ENCODE measurements at regions not wholly inside any gene's neighbourhood (a gene's known extent, or its start where the extent isn't known, plus 50 kb on each side); places are given as distances from the start of the nearest gene placed in this dataset.
"Not testable (repeated sequence)": the region's sequence is repeated elsewhere in the genome, so short reads cannot be mapped to it uniquely, and the experiment has no call there.

DNA sequence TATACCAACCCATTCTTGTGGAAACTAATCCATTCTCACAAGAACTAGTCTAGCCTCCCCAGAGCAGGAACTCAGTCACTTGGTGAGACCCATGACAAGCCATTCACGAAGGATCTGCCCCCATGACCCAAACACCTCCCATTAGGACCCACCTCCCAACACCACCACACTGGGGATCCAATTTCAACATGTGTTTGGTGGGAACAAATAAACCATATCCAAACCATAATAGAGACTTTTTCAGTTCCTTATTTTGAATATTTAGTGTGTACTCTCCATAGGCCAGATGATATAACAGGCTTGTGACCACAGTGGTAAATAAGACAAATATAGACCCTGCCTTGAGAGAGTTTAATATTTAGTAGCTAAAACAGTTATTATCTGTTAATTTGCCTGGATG lies 227.5 kb upstream of the SERP2 start:
- Histone ChIP-seq H3K4me1 (peaks cover 14 to 37% of the 10 kb centered on the region in 2 donors), H3K27me3 (no peaks in the 10 kb centered on the region), H3K9me3 (no peaks in the 10 kb centered on the region), H3K36me3 (no peaks in the 10 kb centered on the region), H3K4me3 (no peak overlapping the region), H3K27ac (no peak overlapping the region)
- ATAC-seq (no peak), DNase-seq (no peak)
- intact Hi-C loops (cut with DNase I; ENCODE audit: low total_unique reads): loop anchor here (10.0 kb wide), 1 partner anchor 1189 kb away; no protein-coding TSS in a partner anchor
- TF ChIP-seq CTCF (IDR thresholded peaks at IDR 0.05 in 4 of 5, conservative IDR thresholded peaks at IDR 0.05 in 1 of 5) (no peak), POLR2A (IDR thresholded peaks at IDR 0.05) (no peak)
- in situ Hi-C loops (cut with MboI; ENCODE audit: low sequenced_read_pairs in 4 of 4): no loop called here

DNA sequence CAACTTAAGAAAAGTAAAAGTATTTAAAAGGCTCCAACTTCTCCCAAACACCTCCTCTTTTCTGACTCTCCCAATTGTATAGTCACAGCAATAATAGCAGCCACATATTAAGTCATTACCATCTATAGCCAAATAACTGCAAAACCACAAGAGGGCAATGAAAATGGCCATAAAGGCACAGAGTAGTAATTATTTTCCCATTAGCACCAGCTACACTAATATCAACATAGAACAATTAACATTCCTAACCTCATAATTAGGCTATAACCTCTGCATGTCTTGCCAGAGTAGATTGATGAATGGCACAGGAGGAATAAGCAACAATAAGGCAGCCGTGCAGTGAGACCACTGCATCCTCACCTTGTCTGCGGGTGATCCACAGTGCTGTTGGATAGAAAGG lies 226.4 kb upstream of the SERP2 start:
- H3K9me3 ChIP-seq: no peaks in the 10 kb centered on the region
- intact Hi-C loops (cut with DNase I; ENCODE audit: low total_unique reads) (loop anchor here (10.0 kb wide), 1 partner anchor 1188 kb away; no protein-coding TSS in a partner anchor), in situ Hi-C loops (cut with MboI; ENCODE audit: low sequenced_read_pairs in 4 of 4) (no loop called here)
- H3K4me3 ChIP-seq: no peak overlapping the region
- H3K27ac ChIP-seq: no peak overlapping the region
- no peak for DNase-seq
- no peaks in the 10 kb centered on the region for H3K27me3 ChIP-seq
- H3K36me3 ChIP-seq: no peaks in the 10 kb centered on the region
- TF ChIP-seq CTCF (IDR thresholded peaks at IDR 0.05 in 4 of 5, conservative IDR thresholded peaks at IDR 0.05 in 1 of 5): no peak
- TF ChIP-seq POLR2A (IDR thresholded peaks at IDR 0.05): no peak
- H3K4me1 ChIP-seq: peaks cover 19 to 43% of the 10 kb centered on the region in 2 donors
- no peak for ATAC-seq

DNA sequence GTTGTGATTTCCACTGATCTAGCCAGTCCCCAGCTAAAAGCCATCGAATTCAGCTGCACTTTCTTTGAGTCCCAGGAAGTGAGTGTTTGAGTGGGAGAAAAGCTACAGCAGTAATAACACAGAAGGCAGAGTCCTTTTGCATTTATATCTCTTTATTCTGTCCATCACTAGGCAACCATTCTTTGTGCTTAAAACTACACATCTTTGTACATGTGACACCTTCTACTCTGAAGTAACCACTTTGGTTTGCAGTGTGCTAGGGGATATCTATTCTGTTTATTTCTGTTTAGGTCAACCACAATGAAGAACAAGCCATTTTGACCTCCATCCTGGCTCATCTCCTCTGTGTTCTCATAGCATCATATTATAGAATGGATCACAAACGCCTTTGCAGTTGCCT lies 226.0 kb upstream of the SERP2 start:
- H3K4me1 ChIP-seq: peaks cover 19 to 43% of the 10 kb centered on the region in 2 donors
- intact Hi-C loops (cut with DNase I; ENCODE audit: low total_unique reads) (loop anchor here (10.0 kb wide), 1 partner anchor 1187 kb away; no protein-coding TSS in a partner anchor), in situ Hi-C loops (cut with MboI; ENCODE audit: low sequenced_read_pairs in 4 of 4) (no loop called here)
- no peak for DNase-seq
- H3K27ac ChIP-seq: peak overlapping the region in 1 of 4 donors; percentile 59
- TF ChIP-seq POLR2A (IDR thresholded peaks at IDR 0.05) (no peak), CTCF (IDR thresholded peaks at IDR 0.05 in 4 of 5, conservative IDR thresholded peaks at IDR 0.05 in 1 of 5) (no peak)
- ATAC-seq: no peak
- no peaks in the 10 kb centered on the region for H3K9me3 ChIP-seq
- H3K36me3 ChIP-seq: no peaks in the 10 kb centered on the region
- no peak overlapping the region for H3K4me3 ChIP-seq
- no peaks in the 10 kb centered on the region for H3K27me3 ChIP-seq

DNA sequence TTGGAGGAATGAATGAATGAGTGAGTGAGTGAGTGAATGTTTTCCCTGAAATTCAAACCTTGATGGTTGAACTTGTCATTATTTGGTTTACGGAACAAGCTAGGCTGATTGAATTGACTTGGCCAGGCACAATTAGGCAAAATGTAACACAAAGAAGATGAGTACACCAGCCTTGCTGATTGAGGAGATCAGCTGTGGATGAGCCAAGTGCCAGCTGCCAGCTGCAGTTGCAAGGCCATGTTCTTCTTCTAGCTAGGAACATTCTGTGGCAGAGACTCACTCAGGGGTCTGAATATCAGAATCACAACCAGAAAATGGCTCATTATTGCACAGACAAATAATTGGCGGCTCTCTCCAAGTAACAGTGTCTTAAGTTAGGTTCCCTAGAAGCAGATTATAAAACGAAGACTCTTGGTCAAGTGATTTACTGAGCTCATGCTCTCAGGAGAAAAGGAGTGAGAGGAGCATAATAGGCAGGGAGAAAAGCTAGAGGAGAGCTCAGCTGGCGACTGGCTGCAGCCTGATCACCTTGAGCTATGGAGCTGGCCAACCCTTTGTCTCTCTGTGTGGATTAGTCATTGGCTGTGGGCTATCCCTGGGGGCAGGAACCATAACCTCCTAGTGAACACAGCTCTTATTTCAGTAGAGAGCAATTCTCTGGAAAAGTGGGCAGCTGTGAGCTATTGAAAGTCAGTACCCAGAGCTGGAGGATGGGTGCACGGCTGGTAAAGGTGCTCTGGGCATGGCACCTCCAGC lies 225.3 kb upstream of the SERP2 start:
- Histone ChIP-seq H3K4me1 (peaks cover 19 to 38% of the 10 kb centered on the region in 2 donors), H3K4me3 (no peak overlapping the region), H3K27me3 (no peaks in the 10 kb centered on the region), H3K9me3 (no peaks in the 10 kb centered on the region), H3K27ac (peak overlapping the region in 1 of 4 donors; percentile 59), H3K36me3 (no peaks in the 10 kb centered on the region)
- no peak for TF ChIP-seq POLR2A (IDR thresholded peaks at IDR 0.05)
- TF ChIP-seq CTCF (IDR thresholded peaks at IDR 0.05 in 4 of 5, conservative IDR thresholded peaks at IDR 0.05 in 1 of 5): no peak
- ATAC-seq: no peak
- in situ Hi-C loops (cut with MboI; ENCODE audit: low sequenced_read_pairs in 4 of 4): no loop called here
- no peak for DNase-seq
- intact Hi-C loops (cut with DNase I; ENCODE audit: low total_unique reads): loop anchor here (10.0 kb wide), 1 partner anchor 1186 kb away; no protein-coding TSS in a partner anchor

- H3K36me3 ChIP-seq; DNase-seq; in situ Hi-C loops (cut with MboI; ENCODE audit: low sequenced_read_pairs in 4 of 4); H3K27ac ChIP-seq; ATAC-seq; H3K4me3 ChIP-seq; H3K27me3 ChIP-seq; H3K9me3 ChIP-seq: not testable (repeated sequence)
- intact Hi-C loops (cut with DNase I; ENCODE audit: low total_unique reads): loop anchor here (10.0 kb wide), 1 partner anchor 1186 kb away; no protein-coding TSS in a partner anchor
- H3K4me1 ChIP-seq: peaks cover 19 to 38% of the 10 kb centered on the region in 2 donors
These were observed 224.4 kb upstream of the SERP2 start for GRCh38 chr13:44149231-44149630.
